Activated T-helper 17 cell treated with anti-CD3 and anti-CD28 coated beads, Interleukin-2, amount 50 U/mL, for 72 hours (primary cell): ENCODE measurements at regions not wholly inside any gene's neighbourhood (a gene's known extent, or its start where the extent isn't known, plus 50 kb on each side); places are given as distances from the start of the nearest gene placed in this dataset.
"Not testable (repeated sequence)": the region's sequence is repeated elsewhere in the genome, so short reads cannot be mapped to it uniquely, and the experiment has no call there.

Source experiments
- ATAC-seq: fragments of 150-1000 bp; cut with Tn5 transposase; replicated peaks from 2 replicates; pipeline ENCODE4 v1.10.0; 2021; ENCODE audit warnings: mild to moderate bottlenecking, moderate library complexity
- H3K27ac Mint-ChIP-seq: one replicate; pipeline ENCODE4 v1.8.0; 2022; ENCODE audit warnings: mixed read lengths
- H3K27me3 Mint-ChIP-seq: one replicate; pipeline ENCODE4 v1.8.0; 2022; ENCODE audit warnings: mixed read lengths
- H3K36me3 Mint-ChIP-seq: one replicate; pipeline ENCODE4 v1.8.0; 2022; ENCODE audit warnings: low read depth, mild to moderate bottlenecking, mixed read lengths
- H3K4me1 Mint-ChIP-seq: one replicate; pipeline ENCODE4 v1.8.0; 2022; ENCODE audit warnings: mixed read lengths
- H3K4me3 Mint-ChIP-seq: one replicate; pipeline ENCODE4 v1.8.0; 2022; ENCODE audit warnings: mild to moderate bottlenecking, mixed read lengths
- H3K9me3 Mint-ChIP-seq: one replicate; pipeline ENCODE4 v1.8.0; 2022; ENCODE audit warnings: mixed read lengths

DNA sequence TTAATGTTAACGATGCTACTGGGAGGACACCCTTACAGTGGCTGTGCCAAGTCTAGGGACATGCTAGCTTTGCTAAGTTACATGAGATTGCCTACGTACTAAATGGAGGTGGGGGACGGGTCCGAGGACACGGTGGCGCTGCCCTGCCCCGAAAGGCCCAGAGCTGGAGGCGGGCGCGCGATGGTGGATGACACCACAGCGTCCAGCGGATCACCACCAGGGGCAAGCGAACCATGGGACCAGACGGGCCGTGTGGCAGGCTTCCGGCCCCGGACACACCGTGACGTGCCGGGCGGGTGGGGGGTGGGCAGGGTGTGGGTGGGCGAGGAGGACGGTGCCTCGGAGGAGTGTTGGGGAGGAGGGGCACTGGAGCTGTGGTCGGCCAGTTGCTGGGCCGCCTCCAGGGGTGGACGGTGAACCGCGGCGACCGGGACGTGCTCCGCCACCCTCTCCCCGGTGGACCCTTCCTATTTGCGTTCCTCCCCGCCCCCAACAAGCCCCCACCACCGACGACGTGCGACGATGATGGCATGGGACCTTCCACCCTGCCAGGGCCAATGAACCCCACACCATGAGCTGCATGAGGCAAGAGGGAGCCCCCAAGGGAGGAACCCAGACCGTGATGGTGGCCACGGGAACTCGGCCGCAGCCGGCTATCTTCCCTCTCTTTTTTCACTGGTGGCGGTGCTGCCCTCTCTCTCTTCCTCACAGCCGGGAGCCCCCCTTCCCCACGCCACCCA lies 773.3 kb upstream of the DEFB115 start:
- Mint-ChIP-seq H3K36me3 (no peaks in the 10 kb centered on the region), H3K4me3 (no peak overlapping the region)

DNA sequence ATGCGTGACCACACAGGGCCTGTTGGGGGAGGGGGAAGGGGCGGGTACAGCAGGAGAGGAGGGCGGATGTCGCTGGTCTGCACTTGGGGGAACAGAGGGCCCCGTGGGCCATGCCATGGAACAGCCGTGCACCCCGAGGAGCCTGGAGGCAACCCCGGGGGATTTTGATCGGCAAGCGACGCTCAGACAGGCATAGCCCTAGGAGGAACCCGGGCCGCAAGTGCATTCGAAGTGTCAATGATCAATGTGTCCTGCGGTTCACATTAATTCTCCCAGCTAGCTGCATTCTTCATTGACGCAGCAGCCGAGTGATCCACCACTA lies 772.8 kb upstream of the DEFB115 start:
- Mint-ChIP-seq H3K4me1 (no peaks in the 10 kb centered on the region), H3K27me3 (peaks cover 3% of the 10 kb centered on the region), H3K4me3 (no peak overlapping the region), H3K36me3 (no peaks in the 10 kb centered on the region), H3K9me3 (peaks cover 12% of the 10 kb centered on the region), H3K27ac (no peak overlapping the region)
- no peak for ATAC-seq

More for the DNA sequence above, 773.3 kb upstream of the DEFB115 start:
- H3K27ac Mint-ChIP-seq, result no peak overlapping the region
- peaks cover 3% of the 10 kb centered on the region for H3K27me3 Mint-ChIP-seq
- peaks cover 12% of the 10 kb centered on the region for H3K9me3 Mint-ChIP-seq
- no peaks in the 10 kb centered on the region for H3K4me1 Mint-ChIP-seq
- no peak for ATAC-seq

DNA sequence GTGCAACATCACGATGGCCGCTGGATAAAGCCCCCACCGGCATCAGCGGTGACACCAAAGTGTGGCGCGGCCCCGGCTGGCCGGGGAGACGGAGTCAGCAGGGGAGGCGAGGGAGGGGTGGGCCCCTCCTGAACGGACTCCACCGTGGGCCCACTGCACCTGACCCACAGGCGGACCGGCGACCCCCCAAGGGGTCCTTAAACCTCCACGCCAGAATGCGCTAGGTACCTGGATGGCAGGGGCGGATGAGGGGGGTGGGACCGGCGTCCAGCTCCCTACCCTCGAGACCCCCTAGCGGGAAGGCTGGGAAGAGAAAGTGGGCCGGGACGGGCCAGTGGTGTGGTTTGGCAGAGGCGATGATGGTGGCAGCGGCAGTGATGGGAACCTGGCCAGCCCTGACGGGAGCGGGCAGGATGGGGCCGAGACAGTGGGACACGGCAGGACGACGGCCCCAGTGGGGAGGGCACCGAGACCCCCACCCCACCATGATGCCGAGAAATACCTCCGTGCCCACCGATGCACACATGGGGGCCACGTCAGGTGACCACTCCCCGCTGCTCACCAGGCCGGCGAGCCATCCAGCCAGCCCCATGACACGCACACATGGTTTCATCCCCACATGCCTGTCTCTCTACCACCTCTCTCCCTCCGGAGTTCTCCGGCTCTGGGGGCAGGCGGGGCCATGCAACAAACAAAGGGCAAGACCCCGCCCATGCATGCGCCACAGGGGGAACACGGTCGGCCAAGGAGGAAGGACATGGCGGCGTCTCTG lies 771.9 kb upstream of the DEFB115 start:
- Mint-ChIP-seq H3K9me3 (peaks cover 12% of the 10 kb centered on the region), H3K27me3 (peaks cover 3% of the 10 kb centered on the region), H3K36me3 (no peaks in the 10 kb centered on the region), H3K4me1 (no peaks in the 10 kb centered on the region), H3K4me3 (no peak overlapping the region), H3K27ac (no peak overlapping the region)
- ATAC-seq, result no peak

DNA sequence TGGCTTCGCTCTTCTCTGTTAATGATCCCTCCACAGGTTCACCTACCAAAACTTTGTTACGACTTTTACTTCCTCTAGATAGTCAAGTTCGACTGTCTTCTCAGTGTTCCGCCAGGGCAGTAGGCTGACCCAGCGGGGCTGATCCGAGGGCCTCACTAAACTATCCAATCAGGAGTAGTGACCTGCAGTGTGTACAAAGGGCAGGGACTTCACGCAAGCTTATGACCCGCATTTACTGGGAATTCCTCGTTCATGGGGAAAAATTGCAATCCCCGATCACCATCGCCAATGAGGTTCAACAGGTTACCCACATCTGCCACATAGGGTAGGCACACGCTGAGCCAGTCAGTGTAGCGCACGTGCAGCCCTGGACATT lies 771.4 kb upstream of the DEFB115 start:
- Mint-ChIP-seq H3K4me1 (no peaks in the 10 kb centered on the region), H3K9me3 (peaks cover 15% of the 10 kb centered on the region), H3K4me3 (no peak overlapping the region), H3K27ac (no peak overlapping the region), H3K36me3 (no peaks in the 10 kb centered on the region), H3K27me3 (peaks cover 3% of the 10 kb centered on the region)
- no peak for ATAC-seq

DNA sequence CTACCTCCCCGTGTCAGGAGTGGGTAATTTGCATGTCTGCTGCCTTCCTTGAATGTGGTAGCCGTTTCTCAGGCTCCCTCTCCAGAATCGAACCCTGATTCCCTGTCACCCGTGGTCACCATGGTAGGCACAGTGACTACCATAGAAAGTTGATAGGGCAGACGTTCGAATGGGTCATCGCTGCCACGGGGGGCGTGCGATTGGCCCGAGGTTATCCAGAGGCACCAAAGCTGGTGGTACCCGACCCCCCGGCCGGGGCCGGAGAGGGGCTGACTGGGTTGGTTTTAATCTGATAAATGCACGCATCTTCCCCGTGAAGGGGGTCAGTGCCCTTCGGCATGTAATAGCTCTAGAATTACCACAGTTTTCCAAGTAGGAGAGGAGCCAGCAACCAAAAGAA lies 770.0 kb upstream of the DEFB115 start:
- H3K4me3 Mint-ChIP-seq, H3K27me3 Mint-ChIP-seq, ATAC-seq, H3K4me1 Mint-ChIP-seq, H3K27ac Mint-ChIP-seq, H3K36me3 Mint-ChIP-seq: not testable (repeated sequence)
- H3K9me3 Mint-ChIP-seq, result peaks cover 11% of the 10 kb centered on the region

DNA sequence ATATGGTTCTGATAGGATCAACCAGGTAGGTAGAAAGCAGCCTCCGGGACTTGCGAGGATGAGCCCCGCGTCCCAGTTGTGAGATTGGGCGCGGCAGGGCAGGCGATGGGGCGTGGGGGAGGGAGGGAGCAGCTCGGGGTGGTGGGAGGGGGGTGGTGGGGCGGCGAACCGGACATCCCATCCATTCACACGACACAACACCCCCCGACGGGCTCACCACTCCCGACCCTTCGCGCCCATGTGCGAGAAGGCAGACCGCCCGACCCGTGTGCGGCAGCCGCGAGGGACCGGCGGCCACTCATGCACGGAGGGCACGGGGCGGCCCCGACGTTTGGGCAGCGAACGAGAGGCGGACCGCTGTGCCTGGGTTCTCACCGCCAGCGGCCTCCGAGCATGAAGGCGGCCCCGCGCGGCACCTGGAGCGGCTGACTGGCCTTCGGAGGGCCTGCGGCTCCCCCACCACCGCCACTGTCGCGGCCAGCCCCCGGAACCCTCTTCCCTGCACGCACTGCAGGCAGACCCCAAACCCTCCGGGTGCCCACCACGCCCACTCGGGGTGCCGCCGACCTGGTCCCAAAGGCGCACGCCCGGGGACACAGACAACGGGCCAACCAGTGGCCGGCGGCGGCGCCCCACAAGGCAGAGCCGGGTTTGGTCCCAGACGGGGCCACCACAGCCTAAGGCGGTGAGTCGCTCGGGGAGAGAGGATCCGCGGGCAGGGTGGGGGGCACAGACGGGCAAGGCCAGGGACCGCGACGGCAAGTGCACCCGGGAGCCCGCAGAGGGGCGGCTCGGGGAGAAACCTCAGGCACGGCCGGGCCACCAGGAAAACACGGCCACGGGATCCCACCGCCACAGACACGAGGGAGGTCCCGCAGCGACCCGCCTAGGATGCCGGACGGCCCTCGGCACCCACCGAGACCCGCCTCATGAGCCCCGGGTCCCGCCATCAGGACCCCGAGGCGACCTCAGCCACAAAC lies 769.2 kb upstream of the DEFB115 start:
- H3K27me3 Mint-ChIP-seq, result peaks cover 3% of the 10 kb centered on the region
- H3K4me1 Mint-ChIP-seq, result no peaks in the 10 kb centered on the region
- H3K36me3 Mint-ChIP-seq, result no peaks in the 10 kb centered on the region
- ATAC-seq, result no peak
- H3K4me3 Mint-ChIP-seq, result no peak overlapping the region
- no peak overlapping the region for H3K27ac Mint-ChIP-seq
- peaks cover 11% of the 10 kb centered on the region for H3K9me3 Mint-ChIP-seq

DNA sequence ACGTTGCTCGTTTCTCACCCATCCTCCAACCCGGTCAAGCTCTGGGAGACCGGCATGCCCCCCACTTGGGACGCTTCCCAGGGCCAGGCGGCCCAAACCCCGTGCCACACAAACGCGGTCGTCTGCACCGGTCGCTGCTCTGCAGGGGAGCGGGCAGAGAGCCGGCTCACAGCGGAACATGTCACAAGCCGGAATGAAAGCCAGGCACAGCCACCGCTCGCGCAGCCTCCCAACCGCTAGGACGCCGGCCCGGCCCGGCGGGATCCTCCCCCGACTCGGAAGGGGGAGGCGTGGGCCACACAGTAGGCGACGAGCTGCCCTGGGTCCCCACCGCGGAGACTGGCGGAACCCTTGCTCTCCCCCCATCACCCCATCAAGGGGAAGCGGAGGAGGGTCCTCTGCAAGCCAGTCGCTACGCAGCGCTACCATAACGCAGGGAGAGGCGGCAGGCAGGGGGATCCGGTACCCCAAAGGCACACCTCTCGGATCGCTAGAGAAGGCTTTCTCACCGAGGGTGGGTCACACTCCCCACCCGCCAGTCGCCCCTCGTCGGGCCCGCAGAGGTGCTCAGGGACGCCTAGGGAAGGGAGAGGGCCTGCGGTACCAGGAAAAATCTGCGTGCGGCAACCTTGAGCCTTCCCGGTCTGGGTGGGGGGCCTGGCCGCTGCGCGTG lies 768.4 kb upstream of the DEFB115 start:
- Mint-ChIP-seq H3K36me3 (no peaks in the 10 kb centered on the region), H3K27me3 (peaks cover 3% of the 10 kb centered on the region), H3K4me3 (no peak overlapping the region), H3K4me1 (no peaks in the 10 kb centered on the region), H3K27ac (no peak overlapping the region), H3K9me3 (peaks cover 10% of the 10 kb centered on the region)
- ATAC-seq, result no peak

DNA sequence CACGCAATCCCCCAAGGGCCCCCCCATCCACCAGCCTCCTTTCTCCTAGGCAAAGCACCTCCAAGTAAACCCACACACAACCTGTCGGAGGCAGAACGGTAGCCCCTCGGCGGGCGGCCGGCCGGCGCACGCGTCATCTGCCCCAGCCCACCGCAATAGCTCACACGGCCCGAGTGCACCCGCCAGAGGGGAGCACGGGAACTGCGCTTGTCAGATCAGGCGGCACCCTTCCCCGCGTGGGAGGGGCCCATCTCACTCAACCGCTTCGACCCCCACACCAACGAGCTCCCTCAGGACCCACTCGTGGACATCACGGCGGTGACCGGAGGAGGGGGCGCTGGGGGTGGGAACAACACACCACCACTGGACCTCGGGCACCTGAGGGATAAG lies 767.9 kb upstream of the DEFB115 start:
- ATAC-seq, result no peak
- Mint-ChIP-seq H3K4me3 (no peak overlapping the region), H3K4me1 (no peaks in the 10 kb centered on the region), H3K27ac (no peak overlapping the region), H3K36me3 (no peaks in the 10 kb centered on the region), H3K9me3 (peaks cover 10% of the 10 kb centered on the region), H3K27me3 (peaks cover 3% of the 10 kb centered on the region)

DNA sequence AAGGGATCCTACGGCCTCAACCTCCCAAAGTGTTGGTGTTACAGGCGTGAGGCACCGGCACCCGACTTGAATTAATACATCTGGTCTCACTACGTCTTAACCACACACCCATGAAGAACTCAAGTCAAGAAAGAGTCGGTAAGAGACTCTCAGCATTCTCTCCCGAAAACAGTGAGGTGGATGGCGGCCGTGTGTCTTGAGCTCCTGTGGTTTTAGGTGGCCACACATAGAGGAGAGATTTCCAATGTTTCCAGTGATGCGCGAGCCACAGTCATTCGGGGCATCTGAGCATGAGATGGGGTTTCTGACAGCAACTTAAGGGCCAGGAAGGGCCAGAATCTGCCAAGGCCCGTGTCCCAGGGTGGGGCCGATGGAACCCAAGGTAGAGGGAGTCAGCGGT lies 766.4 kb upstream of the DEFB115 start:
- H3K27me3 Mint-ChIP-seq, result peaks cover 3% of the 10 kb centered on the region
- no peaks in the 10 kb centered on the region for H3K36me3 Mint-ChIP-seq
- H3K27ac Mint-ChIP-seq, result no peak overlapping the region
- H3K4me3 Mint-ChIP-seq, result no peak overlapping the region
- peaks cover 10% of the 10 kb centered on the region for H3K9me3 Mint-ChIP-seq
- ATAC-seq, result no peak
- H3K4me1 Mint-ChIP-seq, result no peaks in the 10 kb centered on the region

DNA sequence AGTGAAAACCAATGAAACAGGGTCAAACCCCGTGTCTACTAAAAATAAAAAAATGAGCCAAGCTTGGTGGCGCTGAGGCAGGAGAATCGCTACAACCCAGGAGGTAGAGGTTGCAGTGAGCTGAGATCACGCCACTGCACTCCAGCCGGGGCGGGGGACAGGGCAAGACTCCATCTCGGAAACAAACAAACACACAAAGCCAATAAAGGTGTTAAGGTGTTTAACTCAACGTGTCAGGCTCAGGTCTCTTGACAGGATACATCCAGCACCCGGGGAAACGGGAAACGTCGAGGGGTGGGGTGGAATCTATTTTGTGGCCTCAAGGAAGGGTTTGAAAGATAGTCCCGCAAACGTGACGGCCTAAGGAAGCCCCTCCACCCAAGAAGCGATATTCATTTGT lies 760.8 kb upstream of the DEFB115 start:
- H3K36me3 Mint-ChIP-seq, H3K4me3 Mint-ChIP-seq, H3K27me3 Mint-ChIP-seq, H3K4me1 Mint-ChIP-seq, H3K9me3 Mint-ChIP-seq, H3K27ac Mint-ChIP-seq, ATAC-seq: not testable (repeated sequence)

DNA sequence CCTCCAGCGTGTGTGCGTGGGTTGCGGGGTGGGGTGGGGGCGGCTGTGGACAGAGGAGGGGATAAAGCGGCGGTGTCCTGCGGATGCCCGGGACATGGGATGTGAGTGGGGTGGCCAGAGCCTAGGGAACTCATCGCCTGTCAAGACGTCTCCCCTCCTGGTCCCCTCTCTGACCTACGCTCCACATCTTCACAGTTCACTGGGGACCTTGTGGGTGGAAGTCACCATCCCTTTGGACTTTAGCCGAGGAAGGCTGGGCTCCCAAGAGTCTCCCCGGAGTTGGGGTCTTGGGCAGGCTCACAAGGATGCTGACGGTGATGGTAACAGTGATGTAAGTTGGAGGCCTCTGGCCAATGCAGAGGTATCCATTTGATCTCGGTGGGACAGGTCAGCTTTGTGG lies 760.3 kb upstream of the DEFB115 start:
- not testable (repeated sequence) for H3K9me3 Mint-ChIP-seq, H3K27me3 Mint-ChIP-seq, ATAC-seq, H3K36me3 Mint-ChIP-seq, H3K4me1 Mint-ChIP-seq, H3K4me3 Mint-ChIP-seq, H3K27ac Mint-ChIP-seq

DNA sequence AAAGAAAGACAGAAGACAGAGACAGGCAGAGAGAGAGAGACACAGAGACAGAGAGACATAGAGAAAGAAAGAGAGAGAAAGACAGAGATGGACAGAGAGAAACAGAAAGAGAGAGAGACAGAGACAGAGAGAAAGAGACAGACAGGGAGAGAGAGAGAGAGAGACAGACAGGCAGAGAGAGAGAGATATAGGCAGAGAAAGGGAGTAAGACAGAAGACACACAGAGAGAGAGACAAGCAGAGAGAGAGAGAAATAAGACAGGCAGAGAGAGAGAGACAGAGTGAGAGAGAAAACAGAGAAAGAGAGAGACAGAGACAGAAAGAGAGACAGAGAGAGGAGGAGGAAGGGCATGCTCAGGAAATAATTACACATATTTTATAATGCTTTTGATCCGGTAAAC lies 758.3 kb upstream of the DEFB115 start:
- Mint-ChIP-seq H3K4me3 (no peak overlapping the region), H3K9me3 (no peaks in the 10 kb centered on the region), H3K4me1 (no peaks in the 10 kb centered on the region), H3K36me3 (no peaks in the 10 kb centered on the region), H3K27ac (no peak overlapping the region), H3K27me3 (no peaks in the 10 kb centered on the region)
- ATAC-seq, result no peak

DNA sequence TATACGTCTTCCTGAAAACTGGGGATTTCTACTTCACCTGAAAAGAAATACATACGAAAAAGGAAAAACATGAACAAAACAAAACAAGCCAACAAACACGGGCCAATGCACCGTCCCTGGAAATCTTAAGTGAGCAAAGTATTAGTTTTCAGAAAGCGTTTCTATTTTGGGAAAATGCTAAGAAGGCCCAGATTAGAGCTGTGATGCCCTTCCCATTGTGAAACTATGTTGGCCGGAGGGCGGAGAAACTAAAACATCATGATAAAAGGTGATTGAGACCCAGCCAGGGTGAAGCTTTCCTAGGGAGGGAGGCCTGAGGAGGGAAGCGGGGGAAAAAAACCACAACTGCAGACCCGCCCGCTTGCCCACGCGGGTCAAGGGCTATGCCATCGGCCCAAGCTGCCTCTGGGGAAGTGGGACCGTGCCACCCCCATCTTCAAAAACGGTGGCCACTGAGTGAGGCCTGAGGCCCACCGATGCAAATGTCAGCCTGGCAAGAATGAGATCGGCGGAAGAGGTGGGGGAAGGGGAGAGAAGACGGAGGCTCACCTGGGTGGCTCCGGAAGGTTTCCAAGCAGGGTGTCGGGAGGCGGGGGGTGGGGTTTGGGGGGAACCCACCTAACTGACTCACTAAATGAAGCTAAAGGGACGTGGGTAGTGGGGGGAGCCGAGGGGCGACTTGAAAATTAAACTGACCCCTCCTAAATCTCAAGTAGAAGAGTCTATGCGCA lies 757.6 kb upstream of the DEFB115 start:
- not testable (repeated sequence) for H3K27me3 Mint-ChIP-seq, H3K4me1 Mint-ChIP-seq, H3K9me3 Mint-ChIP-seq, H3K36me3 Mint-ChIP-seq, H3K4me3 Mint-ChIP-seq, ATAC-seq, H3K27ac Mint-ChIP-seq

DNA sequence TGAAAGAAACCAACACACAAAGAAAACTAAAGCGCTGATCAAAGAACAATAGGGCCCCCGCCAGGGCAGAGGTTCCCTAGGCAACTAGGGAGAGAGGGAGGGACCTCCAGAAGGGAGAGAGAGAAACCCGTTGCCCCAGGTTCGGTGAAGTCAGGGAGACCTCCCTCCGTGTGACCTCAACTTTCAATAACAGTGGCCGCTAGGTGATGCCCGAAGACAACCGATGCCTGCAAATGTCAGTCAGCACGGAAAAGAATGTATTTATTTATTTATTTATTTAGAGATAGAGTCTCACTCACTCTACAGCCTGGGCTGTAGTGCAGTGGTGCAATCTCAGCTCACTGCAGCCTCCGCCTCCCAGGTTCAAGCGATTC lies 757.0 kb upstream of the DEFB115 start:
- not testable (repeated sequence) for H3K36me3 Mint-ChIP-seq, H3K27me3 Mint-ChIP-seq, H3K27ac Mint-ChIP-seq, H3K4me1 Mint-ChIP-seq, H3K4me3 Mint-ChIP-seq, H3K9me3 Mint-ChIP-seq, ATAC-seq
